ENCODE measurements at regions not wholly inside any gene's neighbourhood (a gene's known extent, or its start where the extent isn't known, plus 50 kb on each side); places are given as distances from the start of the nearest gene placed in this dataset.

GRCh38 chr2:144718376-144718775 lies 198.5 kb upstream of the ZEB2 start:
- no peak overlapping the region for H3K4me3 ChIP-seq (ENCODE audit: low read depth in 2 of 2, low read length in 2 of 2)
- CTCF ChIA-PET: no interaction called here
- in situ Hi-C loops (cut with HindIII; ENCODE audit: low pct_unique_long_range_greater_than_20kb, low sequenced_read_pairs): no loop called here
- H3K9me3 ChIP-seq (ENCODE audit: control insufficient read depth, insufficient read depth, low read depth, low read length): no peaks in the 10 kb centered on the region
- ATAC-seq: no peak
- DNase-seq (ENCODE audit: low read depth, low spot score): no peak
- POLR2A ChIA-PET: no interaction called here
- H3K36me3 ChIP-seq (ENCODE audit: control insufficient read depth, insufficient read depth, low read length): no peaks in the 10 kb centered on the region
- no TSS peak for BruUV-seq (replicated peaks)
- H3K4me1 ChIP-seq (ENCODE audit: control insufficient read depth, insufficient read depth, low read length): no peaks in the 10 kb centered on the region
- TF ChIP-seq CTCF (IDR thresholded peaks at IDR 0.05) (no peak), POLR2AphosphoS5 (IDR thresholded peaks at IDR 0.05; ENCODE audit: low read depth, low read length) (no peak), SIN3A (IDR thresholded peaks at IDR 0.05; ENCODE audit: borderline replicate concordance, insufficient read depth, low read depth, low read length) (no peak), REST (IDR thresholded peaks at IDR 0.05; ENCODE audit: insufficient read depth in 1 of 2, low read depth in 2 of 2, low read length in 1 of 2) (no peak), TCF7L2 (IDR thresholded peaks at IDR 0.05; ENCODE audit: low read depth, low read length) (no peak)
- H3K27ac ChIP-seq (ENCODE audit: low read length): no peak overlapping the region
- intact Hi-C loops (cut with micrococcal nuclease; ENCODE audit: unreplicated experiment): no loop called here
- H3K27me3 ChIP-seq (ENCODE audit: control insufficient read depth, insufficient read depth, low read length): no peaks in the 10 kb centered on the region

GRCh38 chr2:144715992-144716391 lies 196.1 kb upstream of the ZEB2 start:
- TF ChIP-seq POLR2AphosphoS5 (IDR thresholded peaks at IDR 0.05; ENCODE audit: low read depth, low read length): no peak
- TF ChIP-seq SIN3A (IDR thresholded peaks at IDR 0.05; ENCODE audit: borderline replicate concordance, insufficient read depth, low read depth, low read length): no peak
- TF ChIP-seq REST (IDR thresholded peaks at IDR 0.05; ENCODE audit: insufficient read depth in 1 of 2, low read depth in 2 of 2, low read length in 1 of 2): no peak
- no peak for TF ChIP-seq TCF7L2 (IDR thresholded peaks at IDR 0.05; ENCODE audit: low read depth, low read length)
- no peak for TF ChIP-seq CTCF (IDR thresholded peaks at IDR 0.05)
- DNase-seq (ENCODE audit: low read depth, low spot score): no peak
- BruUV-seq (replicated peaks): no TSS peak
- ChIA-PET POLR2A (no interaction called here), CTCF (no interaction called here)
- Histone ChIP-seq H3K27ac (ENCODE audit: low read length) (no peak overlapping the region), H3K9me3 (ENCODE audit: control insufficient read depth, insufficient read depth, low read depth, low read length) (no peaks in the 10 kb centered on the region), H3K36me3 (ENCODE audit: control insufficient read depth, insufficient read depth, low read length) (no peaks in the 10 kb centered on the region), H3K27me3 (ENCODE audit: control insufficient read depth, insufficient read depth, low read length) (no peaks in the 10 kb centered on the region), H3K4me3 (ENCODE audit: low read depth in 2 of 2, low read length in 2 of 2) (no peak overlapping the region), H3K4me1 (ENCODE audit: control insufficient read depth, insufficient read depth, low read length) (no peaks in the 10 kb centered on the region)
- intact Hi-C loops (cut with micrococcal nuclease; ENCODE audit: unreplicated experiment) (no loop called here), in situ Hi-C loops (cut with HindIII; ENCODE audit: low pct_unique_long_range_greater_than_20kb, low sequenced_read_pairs) (no loop called here)
- no peak for ATAC-seq
